ENCODE measurements at regions not wholly inside any gene's neighbourhood (a gene's known extent, or its start where the extent isn't known, plus 50 kb on each side); places are given as distances from the start of the nearest gene placed in this dataset.

GRCh38 chr22:47409539-47410275 lies 647.3 kb downstream of the TBC1D22A start:
- TF ChIP-seq GATA3 (IDR thresholded peaks at IDR 0.05; ENCODE audit: low read depth, low read length) (no peak), GATA2 (IDR thresholded peaks at IDR 0.05; ENCODE audit: low read depth, low read length) (no peak)
